ENCODE measurements at regions not wholly inside any gene's neighbourhood (a gene's known extent, or its start where the extent isn't known, plus 50 kb on each side); places are given as distances from the start of the nearest gene placed in this dataset.

DNA sequence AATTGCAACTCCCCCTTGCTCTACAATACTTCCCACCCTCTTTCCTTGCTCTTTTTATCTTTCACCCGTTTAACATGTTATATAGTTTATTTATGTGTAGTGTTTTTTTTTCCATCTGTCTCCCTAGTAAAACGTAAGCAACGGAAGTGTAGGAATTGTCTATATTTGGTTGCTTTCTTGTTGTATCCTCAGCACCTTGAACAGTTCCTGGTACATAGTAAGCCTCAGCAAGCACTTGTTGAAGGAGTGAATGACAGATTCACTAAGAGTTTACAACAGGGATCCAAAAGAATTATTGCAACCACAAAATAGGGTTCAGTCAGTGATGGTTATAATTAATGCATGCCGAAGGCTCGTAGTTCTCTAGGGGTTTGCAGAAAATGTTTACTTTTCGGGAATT, 242.7 kb downstream of the SAMD5 start:
- Histone ChIP-seq H3K4me1 (ENCODE audit: control insufficient read depth, insufficient read depth, low read length) (no peaks in the 10 kb centered on the region), H3K9me3 (ENCODE audit: control insufficient read depth, low read depth, low read length) (no peaks in the 10 kb centered on the region), H3K36me3 (ENCODE audit: control insufficient read depth, insufficient read depth, low read length) (no peaks in the 10 kb centered on the region), H3K27ac (ENCODE audit: low read length) (no peak overlapping the region), H3K27me3 (ENCODE audit: control insufficient read depth, insufficient read depth, low read length) (no peaks in the 10 kb centered on the region), H3K4me3 (ENCODE audit: low read length) (no peak overlapping the region)
- WGBS (ENCODE audit: insufficient coverage, low lambda C conversion rate) = no CpG with 5 or more reads among the region's 6 CpGs
- DNase-seq = no peak

- H3K36me3 ChIP-seq (ENCODE audit: control insufficient read depth, insufficient read depth, low read length) = no peaks in the 10 kb centered on the region
- no peaks in the 10 kb centered on the region for H3K4me1 ChIP-seq (ENCODE audit: control insufficient read depth, insufficient read depth, low read length)
- H3K27me3 ChIP-seq (ENCODE audit: control insufficient read depth, insufficient read depth, low read length) = no peaks in the 10 kb centered on the region
- 30% methylated on average over 3 of the region's 4 CpGs for WGBS (ENCODE audit: insufficient coverage, low lambda C conversion rate)
- no peaks in the 10 kb centered on the region for H3K9me3 ChIP-seq (ENCODE audit: control insufficient read depth, low read depth, low read length)
- H3K4me3 ChIP-seq (ENCODE audit: low read length) = no peak overlapping the region
- DNase-seq = peak; percentile 61 to 86
- H3K27ac ChIP-seq (ENCODE audit: low read length) = peak overlapping the region; percentile 15
Measured at GRCh38 chr6:147752689-147753403, 244.4 kb downstream of the SAMD5 start.

DNA sequence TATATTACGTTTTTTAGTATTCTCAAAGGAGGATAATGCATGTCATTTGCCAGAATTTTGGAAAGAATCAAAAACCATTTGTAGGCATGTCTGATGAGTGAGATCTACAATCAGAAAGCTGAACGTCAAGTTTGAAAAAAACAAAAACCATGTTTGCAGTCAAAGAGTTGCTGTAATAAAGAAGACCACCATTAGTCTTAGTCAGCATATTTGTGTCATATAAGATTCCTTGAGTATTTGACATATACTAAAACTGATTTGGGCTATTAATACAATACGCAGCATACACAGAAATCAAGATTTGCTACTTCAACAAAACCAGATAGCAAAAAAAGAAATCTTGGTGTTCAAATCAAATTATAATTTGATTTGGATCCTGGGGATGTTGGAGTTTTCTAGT, 247.5 kb downstream of the SAMD5 start:
- H3K27me3 ChIP-seq (ENCODE audit: control insufficient read depth, insufficient read depth, low read length) = no peaks in the 10 kb centered on the region
- H3K4me1 ChIP-seq (ENCODE audit: control insufficient read depth, insufficient read depth, low read length) = no peaks in the 10 kb centered on the region
- H3K4me3 ChIP-seq (ENCODE audit: low read length) = no peak overlapping the region
- H3K27ac ChIP-seq (ENCODE audit: low read length) = no peak overlapping the region
- DNase-seq = no peak
- H3K36me3 ChIP-seq (ENCODE audit: control insufficient read depth, insufficient read depth, low read length) = no peaks in the 10 kb centered on the region
- no peaks in the 10 kb centered on the region for H3K9me3 ChIP-seq (ENCODE audit: control insufficient read depth, low read depth, low read length)
- 100% methylated on average over 2 of the region's 3 CpGs for WGBS (ENCODE audit: insufficient coverage, low lambda C conversion rate)

DNA sequence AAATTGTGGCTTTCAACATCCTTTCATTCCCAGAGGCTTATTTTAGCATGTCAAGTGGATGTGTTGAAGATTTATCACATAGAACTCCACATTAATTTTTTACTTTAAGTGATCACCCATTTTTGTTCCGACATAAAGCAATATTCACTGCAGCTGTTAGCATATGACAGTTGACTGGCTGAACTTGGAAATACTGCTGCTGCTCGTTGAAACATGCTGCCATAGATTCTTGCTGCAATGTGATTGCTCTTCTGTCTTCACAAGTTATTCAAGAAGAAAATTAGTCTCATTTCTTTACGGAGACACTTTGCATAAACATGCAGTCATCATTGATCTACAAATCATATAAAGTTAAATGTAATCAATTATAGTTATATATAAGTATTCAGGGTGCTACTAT, 248.4 kb downstream of the SAMD5 start:
- Histone ChIP-seq H3K9me3 (ENCODE audit: control insufficient read depth, low read depth, low read length) (no peaks in the 10 kb centered on the region), H3K4me3 (ENCODE audit: low read length) (no peak overlapping the region), H3K27me3 (ENCODE audit: control insufficient read depth, insufficient read depth, low read length) (no peaks in the 10 kb centered on the region), H3K4me1 (ENCODE audit: control insufficient read depth, insufficient read depth, low read length) (no peaks in the 10 kb centered on the region), H3K27ac (ENCODE audit: low read length) (no peak overlapping the region), H3K36me3 (ENCODE audit: control insufficient read depth, insufficient read depth, low read length) (no peaks in the 10 kb centered on the region)
- no peak for DNase-seq
- 90% methylated on average over 2 of the region's 3 CpGs for WGBS (ENCODE audit: insufficient coverage, low lambda C conversion rate)

GRCh38 chr6:147757291-147757690, 248.8 kb downstream of the SAMD5 start:
- no peak for DNase-seq

DNA sequence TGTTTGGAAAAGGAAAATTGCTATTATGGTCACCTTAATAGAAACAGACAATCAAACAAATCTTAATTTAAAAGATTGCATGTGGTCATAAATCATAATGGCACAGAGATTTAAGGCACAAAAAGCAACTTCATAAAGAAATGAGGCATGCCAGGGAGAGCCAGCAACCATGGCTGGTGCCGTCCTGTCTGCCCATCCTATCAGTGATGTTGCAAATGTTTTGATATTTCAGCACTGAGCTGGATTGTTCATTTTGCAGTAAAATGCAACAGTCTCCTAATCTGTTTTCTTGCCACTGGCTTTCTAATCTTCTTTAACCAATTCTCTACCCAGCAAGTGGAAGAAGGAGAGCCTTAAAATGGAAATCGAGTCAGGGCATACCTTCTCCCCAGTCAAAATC, 249.8 kb downstream of the SAMD5 start:
- H3K4me1 ChIP-seq (ENCODE audit: control insufficient read depth, insufficient read depth, low read length) = no peaks in the 10 kb centered on the region
- no peak overlapping the region for H3K27ac ChIP-seq (ENCODE audit: low read length)
- no peak overlapping the region for H3K4me3 ChIP-seq (ENCODE audit: low read length)
- no peak for DNase-seq
- no CpG with 5 or more reads among the region's 2 CpGs for WGBS (ENCODE audit: insufficient coverage, low lambda C conversion rate)
- H3K9me3 ChIP-seq (ENCODE audit: control insufficient read depth, low read depth, low read length) = no peaks in the 10 kb centered on the region
- no peaks in the 10 kb centered on the region for H3K27me3 ChIP-seq (ENCODE audit: control insufficient read depth, insufficient read depth, low read length)
- no peaks in the 10 kb centered on the region for H3K36me3 ChIP-seq (ENCODE audit: control insufficient read depth, insufficient read depth, low read length)

More at GRCh38 chr6:147757291-147757690, 248.8 kb downstream of the SAMD5 start:
- H3K4me3 ChIP-seq (ENCODE audit: low read length) = no peak overlapping the region
- no peak overlapping the region for H3K27ac ChIP-seq (ENCODE audit: low read length)
- no peaks in the 10 kb centered on the region for H3K36me3 ChIP-seq (ENCODE audit: control insufficient read depth, insufficient read depth, low read length)
- no peaks in the 10 kb centered on the region for H3K9me3 ChIP-seq (ENCODE audit: control insufficient read depth, low read depth, low read length)
- H3K27me3 ChIP-seq (ENCODE audit: control insufficient read depth, insufficient read depth, low read length) = no peaks in the 10 kb centered on the region
- no peaks in the 10 kb centered on the region for H3K4me1 ChIP-seq (ENCODE audit: control insufficient read depth, insufficient read depth, low read length)

- WGBS (ENCODE audit: insufficient coverage, low lambda C conversion rate) = 80% methylated on average over 1 of the region's 3 CpGs
- no peak overlapping the region for H3K27ac ChIP-seq (ENCODE audit: low read length)
- DNase-seq = peak in 1 of 2 donors; percentile 18
- no peaks in the 10 kb centered on the region for H3K9me3 ChIP-seq (ENCODE audit: control insufficient read depth, low read depth, low read length)
- H3K4me3 ChIP-seq (ENCODE audit: low read length) = no peak overlapping the region
- H3K4me1 ChIP-seq (ENCODE audit: control insufficient read depth, insufficient read depth, low read length) = no peaks in the 10 kb centered on the region
- no peaks in the 10 kb centered on the region for H3K27me3 ChIP-seq (ENCODE audit: control insufficient read depth, insufficient read depth, low read length)
- no peaks in the 10 kb centered on the region for H3K36me3 ChIP-seq (ENCODE audit: control insufficient read depth, insufficient read depth, low read length)
Measured at GRCh38 chr6:147759093-147759492, 250.6 kb downstream of the SAMD5 start.

GRCh38 chr6:147759536-147759935, 251.0 kb downstream of the SAMD5 start:
- no peaks in the 10 kb centered on the region for H3K9me3 ChIP-seq (ENCODE audit: control insufficient read depth, low read depth, low read length)
- H3K4me3 ChIP-seq (ENCODE audit: low read length) = no peak overlapping the region
- H3K4me1 ChIP-seq (ENCODE audit: control insufficient read depth, insufficient read depth, low read length) = no peaks in the 10 kb centered on the region
- no peak for DNase-seq
- no peaks in the 10 kb centered on the region for H3K27me3 ChIP-seq (ENCODE audit: control insufficient read depth, insufficient read depth, low read length)
- no peaks in the 10 kb centered on the region for H3K36me3 ChIP-seq (ENCODE audit: control insufficient read depth, insufficient read depth, low read length)
- H3K27ac ChIP-seq (ENCODE audit: low read length) = no peak overlapping the region

DNA sequence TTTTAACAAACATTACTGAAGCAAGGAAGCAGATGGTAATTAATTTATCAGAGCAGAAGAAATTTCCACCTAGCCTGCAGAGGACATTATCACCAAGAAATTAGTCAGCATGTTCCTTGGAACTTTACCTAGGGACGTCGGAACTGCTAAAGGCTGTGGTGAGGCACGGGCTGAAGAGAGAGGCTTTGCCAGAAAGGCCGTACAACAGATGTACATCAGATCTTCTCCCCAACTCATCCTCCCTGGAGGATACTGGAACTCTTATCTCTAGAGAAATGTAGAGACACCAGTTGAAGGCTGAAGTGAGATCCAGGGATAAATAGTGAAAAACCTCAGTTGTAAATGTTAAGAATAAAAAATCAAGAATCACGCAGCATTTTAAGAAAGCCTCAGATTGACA, 257.1 kb downstream of the SAMD5 start:
- no peak overlapping the region for H3K27ac ChIP-seq (ENCODE audit: low read length)
- DNase-seq = no peak
- H3K9me3 ChIP-seq (ENCODE audit: control insufficient read depth, low read depth, low read length) = no peaks in the 10 kb centered on the region
- H3K36me3 ChIP-seq (ENCODE audit: control insufficient read depth, insufficient read depth, low read length) = no peaks in the 10 kb centered on the region
- H3K27me3 ChIP-seq (ENCODE audit: control insufficient read depth, insufficient read depth, low read length) = no peaks in the 10 kb centered on the region
- WGBS (ENCODE audit: insufficient coverage, low lambda C conversion rate) = 100% methylated on average over 1 of the region's 5 CpGs
- H3K4me3 ChIP-seq (ENCODE audit: low read length) = no peak overlapping the region
- H3K4me1 ChIP-seq (ENCODE audit: control insufficient read depth, insufficient read depth, low read length) = no peaks in the 10 kb centered on the region

DNA sequence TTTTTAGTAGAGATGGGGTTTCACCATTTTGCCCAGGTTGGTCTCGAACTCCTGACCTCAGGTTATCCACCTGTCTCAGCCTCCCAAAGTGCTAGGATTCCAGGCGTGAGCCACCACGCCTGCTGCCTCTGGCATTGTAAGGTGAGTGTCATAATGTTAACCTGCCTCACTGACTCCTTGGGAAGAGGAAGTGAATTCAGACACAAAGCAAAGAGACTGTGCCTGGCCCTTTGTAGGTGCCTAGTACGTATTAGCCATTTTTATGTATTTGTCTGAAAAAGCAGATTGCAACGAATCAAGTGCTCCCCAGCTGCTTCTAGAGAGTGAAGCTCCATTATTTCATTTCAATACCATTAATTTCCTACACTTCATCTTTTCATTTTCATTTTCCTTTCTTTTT, 260.5 kb downstream of the SAMD5 start:
- no peaks in the 10 kb centered on the region for H3K9me3 ChIP-seq (ENCODE audit: control insufficient read depth, low read depth, low read length)
- no peaks in the 10 kb centered on the region for H3K27me3 ChIP-seq (ENCODE audit: control insufficient read depth, insufficient read depth, low read length)
- H3K27ac ChIP-seq (ENCODE audit: low read length) = no peak overlapping the region
- DNase-seq = no peak
- WGBS (ENCODE audit: insufficient coverage, low lambda C conversion rate) = no CpG with 5 or more reads among the region's 5 CpGs
- no peaks in the 10 kb centered on the region for H3K4me1 ChIP-seq (ENCODE audit: control insufficient read depth, insufficient read depth, low read length)
- H3K4me3 ChIP-seq (ENCODE audit: low read length) = no peak overlapping the region
- H3K36me3 ChIP-seq (ENCODE audit: control insufficient read depth, insufficient read depth, low read length) = no peaks in the 10 kb centered on the region

DNA sequence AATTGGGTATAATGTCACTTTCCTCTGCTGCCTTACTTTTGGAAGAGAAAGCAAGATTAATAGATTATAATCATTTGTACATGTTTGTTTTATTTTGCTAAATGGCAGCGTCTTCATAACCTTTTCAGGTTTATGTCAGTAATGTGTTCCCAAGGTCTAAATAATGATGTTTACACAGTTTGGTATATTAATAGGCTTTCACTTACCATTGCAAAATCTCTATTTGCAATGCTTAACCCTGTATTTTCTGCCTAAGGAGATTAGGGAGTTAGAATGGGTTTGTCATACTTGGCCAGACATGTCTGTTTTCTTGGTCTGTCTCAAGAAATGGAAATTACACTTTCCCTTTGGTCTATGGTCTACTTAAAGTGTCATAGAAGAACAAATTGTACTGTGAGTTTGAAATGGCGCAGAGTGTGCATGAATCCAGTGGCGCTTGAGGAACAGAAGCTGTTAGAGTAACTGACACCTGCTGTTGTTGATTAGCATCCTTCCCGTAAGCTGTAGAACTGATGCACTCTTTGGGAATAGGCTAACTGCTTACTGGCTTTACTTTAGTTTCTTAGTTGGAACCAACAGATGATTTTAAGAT, 261.1 kb downstream of the SAMD5 start:
- no CpG with 5 or more reads among the region's 4 CpGs for WGBS (ENCODE audit: insufficient coverage, low lambda C conversion rate)

More for the DNA sequence above, 261.1 kb downstream of the SAMD5 start:
- Histone ChIP-seq H3K4me3 (ENCODE audit: low read length) (no peak overlapping the region), H3K27ac (ENCODE audit: low read length) (no peak overlapping the region), H3K9me3 (ENCODE audit: control insufficient read depth, low read depth, low read length) (no peaks in the 10 kb centered on the region), H3K4me1 (ENCODE audit: control insufficient read depth, insufficient read depth, low read length) (no peaks in the 10 kb centered on the region), H3K27me3 (ENCODE audit: control insufficient read depth, insufficient read depth, low read length) (no peaks in the 10 kb centered on the region), H3K36me3 (ENCODE audit: control insufficient read depth, insufficient read depth, low read length) (no peaks in the 10 kb centered on the region)
- DNase-seq = no peak

Data from large intestine (tissue), 3 donors.